Mucosa of descending colon (tissue), 3 donors: ENCODE measurements at regions not wholly inside any gene's neighbourhood (a gene's known extent, or its start where the extent isn't known, plus 50 kb on each side); places are given as distances from the start of the nearest gene placed in this dataset.

Source experiments
- ATAC-seq: fragments of 200-7000 bp; cut with Tn5 transposase; one replicate; pipeline ENCODE4 v1.9.1; 2020; ENCODE audit warnings: mild to moderate bottlenecking, moderate library complexity
- DNase-seq, 3 donors: peaks; one replicate each; pipeline ENCODE4 v3.0.0-alpha.2; 2020
- H3K36me3 ChIP-seq: fragments of 200-600 bp; one replicate; pipeline ENCODE4 v1.8.0; 2021; ENCODE audit warnings: low read depth, mild to moderate bottlenecking
- H3K4me1 ChIP-seq: fragments of 200-600 bp; one replicate; pipeline ENCODE4 v1.8.0; 2021; ENCODE audit warnings: low read depth, mild to moderate bottlenecking
- H3K4me3 ChIP-seq: fragments of 200-600 bp; one replicate; pipeline ENCODE4 v1.8.0; 2021; ENCODE audit warnings: mild to moderate bottlenecking
- H3K9me3 ChIP-seq: fragments of 200-600 bp; one replicate; pipeline ENCODE4 v1.8.0; 2021; ENCODE audit warnings: mild to moderate bottlenecking
- CTCF ChIP-seq: fragments of 200-600 bp; IDR thresholded peaks from one replicate; pipeline ENCODE4 v1.8.0; 2022; ENCODE audit warnings: antibody characterized with exemption, mild to moderate bottlenecking
- intact Hi-C, 2 donors: fragments of 100-400 bp; cut with DNase I in 1 of 2; cut with micrococcal nuclease in 1 of 2; formaldehyde crosslinking; loops; one replicate each; pipeline versions ENCODE4 v1.11.0 to v1.11.1; 2022; cut with DNase I, micrococcal nuclease
- donor health status: DM: no; HTN: no; CAD: no; lungs with moderate emphysema.
- donor health status: DM: no; HTN: no; CAD: no.
- donor health status: DM: no; HTN: yes; CAD: no.

GRCh38 chr6:115271434-115271833 lies 789.3 kb downstream of the FRK start:
- no peak overlapping the region for H3K4me3 ChIP-seq
- intact Hi-C loops: no loop called here
- no peak for ATAC-seq
- TF ChIP-seq CTCF: no peak
- no peaks in the 10 kb centered on the region for H3K36me3 ChIP-seq
- H3K9me3 ChIP-seq: peaks cover 14% of the 10 kb centered on the region
- DNase-seq: no peak
- no peaks in the 10 kb centered on the region for H3K4me1 ChIP-seq

DNA sequence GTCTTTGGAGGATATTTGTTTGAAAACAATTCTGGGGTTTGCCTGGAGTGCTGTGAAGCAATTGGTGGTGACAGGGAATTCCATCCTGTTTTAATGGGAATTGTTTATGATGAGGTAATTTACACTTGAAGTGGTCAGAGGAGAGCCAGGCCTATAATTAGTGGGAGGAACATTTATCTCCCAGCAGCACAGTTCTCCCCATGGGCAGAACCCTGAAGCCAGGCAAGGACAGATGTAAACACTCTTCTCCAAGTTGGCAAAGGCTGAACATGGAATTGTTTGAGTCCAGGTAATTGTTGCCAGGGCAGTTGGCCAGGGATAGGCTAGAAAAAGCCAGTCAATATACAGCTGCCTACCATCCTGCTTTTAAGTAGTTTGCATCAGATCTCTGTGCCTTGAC lies 789.7 kb downstream of the FRK start:
- no peak for TF ChIP-seq CTCF
- intact Hi-C loops: no loop called here
- H3K4me3 ChIP-seq: no peak overlapping the region
- H3K36me3 ChIP-seq: no peaks in the 10 kb centered on the region
- DNase-seq (no peak), ATAC-seq (no peak)
- peaks cover 19% of the 10 kb centered on the region for H3K9me3 ChIP-seq
- H3K4me1 ChIP-seq: no peaks in the 10 kb centered on the region

DNA sequence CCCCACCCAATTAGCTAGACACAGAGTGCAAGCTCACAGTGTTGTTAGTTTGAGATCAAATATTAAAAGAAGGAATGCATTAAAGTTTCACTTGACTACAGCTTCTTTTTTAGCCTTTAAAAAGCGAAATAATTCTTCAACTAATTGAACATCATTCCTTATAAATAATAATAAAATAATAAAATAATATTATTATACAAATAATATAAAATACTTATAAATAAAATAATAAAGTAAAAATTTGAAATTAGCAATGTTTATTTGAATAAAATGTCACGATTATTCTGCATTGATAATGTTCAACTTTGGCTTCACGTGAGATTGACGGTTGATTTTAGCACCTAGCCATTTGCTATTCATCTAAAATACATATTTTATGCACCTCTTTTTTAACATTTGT lies 819.3 kb downstream of the FRK start:
- TF ChIP-seq CTCF: no peak
- DNase-seq: no peak
- Histone ChIP-seq H3K9me3 (peaks cover 30% of the 10 kb centered on the region), H3K4me1 (no peaks in the 10 kb centered on the region), H3K36me3 (no peaks in the 10 kb centered on the region), H3K4me3 (no peak overlapping the region)
- intact Hi-C loops: no loop called here
- ATAC-seq: no peak

DNA sequence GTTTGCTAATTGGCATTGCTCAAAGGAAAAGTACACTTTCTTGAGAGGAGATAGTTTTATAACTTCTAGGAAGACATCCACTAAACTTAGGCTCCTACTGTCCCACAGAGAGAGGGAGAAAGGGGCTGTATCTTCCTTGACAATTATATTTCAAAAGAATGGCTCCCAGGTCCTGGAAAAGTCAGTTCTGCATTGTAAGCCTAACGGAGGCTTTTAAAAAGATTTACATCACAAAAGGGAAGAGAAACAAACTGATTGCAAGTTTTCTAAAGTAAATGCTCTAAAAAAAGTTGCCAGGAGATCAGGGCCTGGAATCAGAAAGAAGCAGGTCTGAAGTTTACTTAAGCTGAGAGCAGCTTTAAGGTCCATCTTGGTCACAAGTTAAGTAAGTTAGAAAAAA lies 839.5 kb downstream of the FRK start:
- Histone ChIP-seq H3K4me1 (no peaks in the 10 kb centered on the region), H3K36me3 (no peaks in the 10 kb centered on the region), H3K9me3 (peaks cover 33% of the 10 kb centered on the region), H3K4me3 (no peak overlapping the region)
- intact Hi-C loops: no loop called here
- ATAC-seq (no peak), DNase-seq (no peak)
- TF ChIP-seq CTCF: no peak

GRCh38 chr6:115220551-115221159 lies 840.0 kb downstream of the FRK start:
- no peak for DNase-seq
- intact Hi-C loops: no loop called here

More at GRCh38 chr6:115220551-115221159, 840.0 kb downstream of the FRK start:
- no peak overlapping the region for H3K4me3 ChIP-seq
- TF ChIP-seq CTCF: no peak
- no peak for ATAC-seq
- H3K9me3 ChIP-seq: peaks cover 38% of the 10 kb centered on the region
- H3K4me1 ChIP-seq: no peaks in the 10 kb centered on the region
- H3K36me3 ChIP-seq: no peaks in the 10 kb centered on the region
